SK-N-SH (cell line): ENCODE measurements at regions not wholly inside any gene's neighbourhood (a gene's known extent, or its start where the extent isn't known, plus 50 kb on each side); places are given as distances from the start of the nearest gene placed in this dataset.

Experiments used
- CTCF ChIA-PET: fragments of 300-600, 350-600 bp; formaldehyde crosslinking; extraction: SDS; loops from one replicate; lab custom pipeline; 2021; lab: Yijun Ruan, JAX
- POLR2A ChIA-PET: fragments of 350-600 bp; sonication (Branson Sonifier 250); formaldehyde crosslinking; extraction: SDS; loops from one replicate; lab custom pipeline; 2020; ENCODE audit warnings: antibody characterized with exemption, inconsistent platforms; lab: Yijun Ruan, JAX
- DNase-seq: peaks from one replicate; pipeline ENCODE4 v3.0.0; 2012
- H2AFZ ChIP-seq: fragments of 200-600 bp; sonication (generic); 2 replicates; pipeline ENCODE4 v1.8.1; 2016; ENCODE audit warnings: antibody characterized with exemption, mild to moderate bottlenecking, low read depth
- H3F3A ChIP-seq: fragments of 200-600 bp; sonication (generic); replicated peaks from 2 replicates; pipeline ENCODE3; 2016; ENCODE audit warnings: antibody characterized with exemption, mild to moderate bottlenecking; ENCODE audit not compliant: insufficient read depth
- H3K27ac ChIP-seq, 2 experiments: fragments of 200-500 bp in 1 of 2; fragments of 200-600 bp in 1 of 2; sonication (Bioruptor generic) in 1 of 2; sonication (generic), shearing (Covaris generic) in 1 of 2; 2 replicates each; pipeline versions ENCODE4 v1.5.1 to v1.6.1; 2014 to 2016; ENCODE audit warnings: low read depth in 2 of 2, inconsistent platforms in 1 of 2, low read length in 1 of 2, mild to moderate bottlenecking in 1 of 2, mixed read lengths in 1 of 2
- H3K27me3 ChIP-seq: fragments of 200-600 bp; sonication (generic), shearing (Covaris generic); 2 replicates; pipeline ENCODE4 v1.6.1; 2016; ENCODE audit warnings: mixed run types; ENCODE audit not compliant: insufficient read depth
- H3K36me3 ChIP-seq, 2 experiments: fragments of 200-500 bp in 1 of 2; fragments of 200-600 bp in 1 of 2; sonication (Bioruptor generic) in 1 of 2; sonication (generic) in 1 of 2; replicated peaks in 1 of 2; 2 replicates each; pipeline versions ENCODE3 to v1.5.1; 2014 to 2016; ENCODE audit warnings: low read length in 1 of 2, mild to moderate bottlenecking in 1 of 2; ENCODE audit not compliant: insufficient read depth in 2 of 2, control insufficient read depth in 1 of 2
- H3K4me1 ChIP-seq, 2 experiments: fragments of 200-500 bp in 1 of 2; fragments of 200-600 bp in 1 of 2; sonication (Bioruptor generic) in 1 of 2; sonication (generic), shearing (Covaris generic) in 1 of 2; 2 replicates each; pipeline versions ENCODE4 v1.5.1 to v1.6.1; 2014 to 2016; ENCODE audit warnings: low read depth in 1 of 2, low read length in 1 of 2, mixed run types in 1 of 2; ENCODE audit not compliant: insufficient read depth in 2 of 2, control insufficient read depth in 1 of 2
- H3K4me2 ChIP-seq: fragments of 200-600 bp; sonication (generic), shearing (Covaris generic); 2 replicates; pipeline ENCODE4 v1.6.1; 2017; ENCODE audit warnings: mixed run types
- H3K4me3 ChIP-seq, 2 experiments: fragments of 200-500 bp in 1 of 2; fragments of 200-600 bp in 1 of 2; sonication (Bioruptor generic) in 1 of 2; sonication (generic), shearing (Covaris generic) in 1 of 2; 2 replicates each; pipeline versions ENCODE4 v1.5.1 to v1.8.1; 2014 to 2016; ENCODE audit warnings: low read depth in 2 of 2, inconsistent platforms in 1 of 2, low read length in 1 of 2, mild to moderate bottlenecking in 1 of 2, mixed read lengths in 1 of 2, moderate library complexity in 1 of 2
- H3K79me2 ChIP-seq: fragments of 200-600 bp; sonication (generic); 2 replicates; pipeline ENCODE4 v1.8.1; 2017; ENCODE audit warnings: mild to moderate bottlenecking; ENCODE audit not compliant: insufficient read depth
- H3K9ac ChIP-seq: fragments of 200-600 bp; sonication (generic); 2 replicates; pipeline ENCODE4 v1.6.1; 2017; ENCODE audit warnings: mixed run types
- H3K9me2 ChIP-seq: fragments of 200-600 bp; sonication (generic); 2 replicates; pipeline ENCODE4 v1.6.1; 2017; ENCODE audit warnings: mixed run types
- H3K9me3 ChIP-seq: fragments of 200-600 bp; sonication (generic); 2 replicates; pipeline ENCODE4 v1.6.1; 2017; ENCODE audit warnings: mixed run types, mild to moderate bottlenecking, moderate library complexity
- H4K20me1 ChIP-seq: fragments of 200-600 bp; sonication (generic); 2 replicates; pipeline ENCODE4 v1.6.1; 2017; ENCODE audit warnings: mild to moderate bottlenecking, mixed run types; ENCODE audit not compliant: insufficient read depth
- CHD2 ChIP-seq: fragments of 150-350 bp; IDR thresholded peaks from 2 replicates; pipeline ENCODE4 v1.6.1; 2018; ENCODE audit warnings: low read length; ENCODE audit not compliant: partially characterized antibody
- FOXM1 ChIP-seq: IDR thresholded peaks from 2 replicates; pipeline ENCODE4 v1.4.0; 2012; ENCODE audit warnings: low read depth, mild to moderate bottlenecking
- MEF2A ChIP-seq: IDR thresholded peaks from 2 replicates; pipeline ENCODE4 v1.4.0; 2012; ENCODE audit warnings: low read depth, borderline replicate concordance
- MXI1 ChIP-seq: IDR thresholded peaks from 2 replicates; pipeline ENCODE4 v1.6.1; 2012; ENCODE audit warnings: mild to moderate bottlenecking, low read depth, low read length, improper control_type of control experiment
- POLR2AphosphoS5 ChIP-seq: IDR thresholded peaks from 2 replicates; pipeline ENCODE4 v1.6.1; 2012; ENCODE audit warnings: low read depth, low read length
- RXRA ChIP-seq: IDR thresholded peaks from 2 replicates; pipeline ENCODE4 v1.4.0; 2012; ENCODE audit warnings: low read depth, mild to moderate bottlenecking, borderline replicate concordance
- WGBS: methylation state at CpG from one replicate; pipeline ENCODE4 v1.1.6; 2017; ENCODE audit warnings: low lambda C conversion rate; 5-methylcytosine and 5-hydroxymethylcytosine counted together
- TF ChIP-seq, protein P1 (sequence below): IDR thresholded peaks from 2 replicates; pipeline ENCODE4 v1.6.1; 2012; ENCODE audit warnings: mild to moderate bottlenecking, low read depth, low read length, moderate library complexity
- TF ChIP-seq, protein P2 (sequence below): fragments of 200-600 bp; sonication (generic); IDR thresholded peaks from 2 replicates; pipeline ENCODE4 v1.6.1; 2017; ENCODE audit warnings: antibody characterized with exemption, mild to moderate bottlenecking, moderate library complexity
- TF ChIP-seq, protein P3 (sequence below): fragments of 150-350 bp; IDR thresholded peaks from 2 replicates; pipeline ENCODE4 v1.6.1; 2017; ENCODE audit warnings: antibody characterized with exemption, low read length, low read depth, borderline replicate concordance
- TF ChIP-seq, protein P4 (sequence below): IDR thresholded peaks from 2 replicates; pipeline ENCODE4 v1.4.0; 2012; ENCODE audit warnings: low read depth, borderline replicate concordance

DNA sequence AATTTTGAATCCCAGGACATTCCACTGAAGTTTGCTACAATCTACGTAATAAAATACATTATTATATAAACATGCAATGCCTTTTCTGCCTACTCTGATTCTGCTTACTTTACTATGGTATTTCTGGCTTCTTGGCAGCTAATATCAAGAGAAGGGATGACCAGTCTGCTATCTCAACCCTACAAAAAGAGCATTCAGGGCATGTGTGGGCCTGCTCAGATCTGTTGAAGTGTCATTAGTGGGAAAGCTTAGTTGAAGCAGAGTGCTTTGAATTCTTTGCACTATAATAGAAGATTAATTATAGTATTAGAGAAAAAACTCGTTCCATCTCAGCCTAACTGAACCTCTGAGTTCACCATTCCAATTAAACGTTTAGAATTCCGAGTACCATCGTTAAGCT, 339.5 kb upstream of the ISL1 start:
- no peak overlapping the region for H3K4me3 ChIP-seq
- 37% methylated on average over 5 of the region's 5 CpGs for WGBS
- no peak overlapping the region for H3K27ac ChIP-seq
- no peaks in the 10 kb centered on the region for H3K9me3 ChIP-seq
- H3K9ac ChIP-seq, result no peak overlapping the region
- H3K36me3 ChIP-seq, result no peaks in the 10 kb centered on the region
- POLR2A ChIA-PET, result no interaction called here
- no peaks in the 10 kb centered on the region; a peak in 1 of 4 replicates for H3K4me1 ChIP-seq
- no peaks in the 10 kb centered on the region for H3K27me3 ChIP-seq
- H3K9me2 ChIP-seq, result 0 out of 2 replicates have a peak, but pooled peaks cover 3% of the 10 kb centered on the region
- CTCF ChIA-PET, result no interaction called here
- H2AFZ ChIP-seq, result no peak overlapping the region
- H3K4me2 ChIP-seq, result no peak overlapping the region
- H3K79me2 ChIP-seq, result no peaks in the 10 kb centered on the region
- no peaks in the 10 kb centered on the region for H3F3A ChIP-seq
- no peak for DNase-seq
- no peaks in the 10 kb centered on the region for H4K20me1 ChIP-seq
- no peak for TF ChIP-seq RXRA

DNA sequence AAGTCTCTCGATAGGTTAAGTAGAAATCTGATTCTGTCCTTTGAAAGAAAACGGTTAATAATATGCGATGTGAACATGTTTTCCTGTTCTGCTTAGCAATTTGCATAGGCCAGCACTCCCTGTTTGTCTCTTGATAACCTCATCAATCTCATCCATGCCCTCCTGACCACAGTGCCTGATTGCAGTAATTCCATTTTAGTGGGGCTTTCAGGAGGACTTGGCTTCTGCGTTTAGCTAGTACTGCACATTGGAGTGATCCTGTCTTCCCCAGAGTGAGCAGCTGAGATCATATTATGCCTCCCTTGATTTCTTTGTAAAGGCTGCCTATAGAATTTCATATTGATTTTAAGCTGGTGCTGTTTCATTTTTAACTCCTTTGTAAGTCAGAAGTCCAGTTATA, 335.9 kb upstream of the ISL1 start:
- Histone ChIP-seq H3K4me3 (no peak overlapping the region), H3K27ac (no peak overlapping the region), H3K9ac (no peak overlapping the region)
- TF ChIP-seq, protein P1, sequence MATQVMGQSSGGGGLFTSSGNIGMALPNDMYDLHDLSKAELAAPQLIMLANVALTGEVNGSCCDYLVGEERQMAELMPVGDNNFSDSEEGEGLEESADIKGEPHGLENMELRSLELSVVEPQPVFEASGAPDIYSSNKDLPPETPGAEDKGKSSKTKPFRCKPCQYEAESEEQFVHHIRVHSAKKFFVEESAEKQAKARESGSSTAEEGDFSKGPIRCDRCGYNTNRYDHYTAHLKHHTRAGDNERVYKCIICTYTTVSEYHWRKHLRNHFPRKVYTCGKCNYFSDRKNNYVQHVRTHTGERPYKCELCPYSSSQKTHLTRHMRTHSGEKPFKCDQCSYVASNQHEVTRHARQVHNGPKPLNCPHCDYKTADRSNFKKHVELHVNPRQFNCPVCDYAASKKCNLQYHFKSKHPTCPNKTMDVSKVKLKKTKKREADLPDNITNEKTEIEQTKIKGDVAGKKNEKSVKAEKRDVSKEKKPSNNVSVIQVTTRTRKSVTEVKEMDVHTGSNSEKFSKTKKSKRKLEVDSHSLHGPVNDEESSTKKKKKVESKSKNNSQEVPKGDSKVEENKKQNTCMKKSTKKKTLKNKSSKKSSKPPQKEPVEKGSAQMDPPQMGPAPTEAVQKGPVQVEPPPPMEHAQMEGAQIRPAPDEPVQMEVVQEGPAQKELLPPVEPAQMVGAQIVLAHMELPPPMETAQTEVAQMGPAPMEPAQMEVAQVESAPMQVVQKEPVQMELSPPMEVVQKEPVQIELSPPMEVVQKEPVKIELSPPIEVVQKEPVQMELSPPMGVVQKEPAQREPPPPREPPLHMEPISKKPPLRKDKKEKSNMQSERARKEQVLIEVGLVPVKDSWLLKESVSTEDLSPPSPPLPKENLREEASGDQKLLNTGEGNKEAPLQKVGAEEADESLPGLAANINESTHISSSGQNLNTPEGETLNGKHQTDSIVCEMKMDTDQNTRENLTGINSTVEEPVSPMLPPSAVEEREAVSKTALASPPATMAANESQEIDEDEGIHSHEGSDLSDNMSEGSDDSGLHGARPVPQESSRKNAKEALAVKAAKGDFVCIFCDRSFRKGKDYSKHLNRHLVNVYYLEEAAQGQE, result no peak
- TF ChIP-seq, protein P2, sequence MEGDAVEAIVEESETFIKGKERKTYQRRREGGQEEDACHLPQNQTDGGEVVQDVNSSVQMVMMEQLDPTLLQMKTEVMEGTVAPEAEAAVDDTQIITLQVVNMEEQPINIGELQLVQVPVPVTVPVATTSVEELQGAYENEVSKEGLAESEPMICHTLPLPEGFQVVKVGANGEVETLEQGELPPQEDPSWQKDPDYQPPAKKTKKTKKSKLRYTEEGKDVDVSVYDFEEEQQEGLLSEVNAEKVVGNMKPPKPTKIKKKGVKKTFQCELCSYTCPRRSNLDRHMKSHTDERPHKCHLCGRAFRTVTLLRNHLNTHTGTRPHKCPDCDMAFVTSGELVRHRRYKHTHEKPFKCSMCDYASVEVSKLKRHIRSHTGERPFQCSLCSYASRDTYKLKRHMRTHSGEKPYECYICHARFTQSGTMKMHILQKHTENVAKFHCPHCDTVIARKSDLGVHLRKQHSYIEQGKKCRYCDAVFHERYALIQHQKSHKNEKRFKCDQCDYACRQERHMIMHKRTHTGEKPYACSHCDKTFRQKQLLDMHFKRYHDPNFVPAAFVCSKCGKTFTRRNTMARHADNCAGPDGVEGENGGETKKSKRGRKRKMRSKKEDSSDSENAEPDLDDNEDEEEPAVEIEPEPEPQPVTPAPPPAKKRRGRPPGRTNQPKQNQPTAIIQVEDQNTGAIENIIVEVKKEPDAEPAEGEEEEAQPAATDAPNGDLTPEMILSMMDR, result no peak
- TF ChIP-seq FOXM1 (no peak), MEF2A (no peak), MXI1 (no peak), POLR2AphosphoS5 (no peak), CHD2 (no peak)
- TF ChIP-seq, protein P3, sequence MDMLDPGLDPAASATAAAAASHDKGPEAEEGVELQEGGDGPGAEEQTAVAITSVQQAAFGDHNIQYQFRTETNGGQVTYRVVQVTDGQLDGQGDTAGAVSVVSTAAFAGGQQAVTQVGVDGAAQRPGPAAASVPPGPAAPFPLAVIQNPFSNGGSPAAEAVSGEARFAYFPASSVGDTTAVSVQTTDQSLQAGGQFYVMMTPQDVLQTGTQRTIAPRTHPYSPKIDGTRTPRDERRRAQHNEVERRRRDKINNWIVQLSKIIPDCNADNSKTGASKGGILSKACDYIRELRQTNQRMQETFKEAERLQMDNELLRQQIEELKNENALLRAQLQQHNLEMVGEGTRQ, result no peak
- TF ChIP-seq, protein P4, sequence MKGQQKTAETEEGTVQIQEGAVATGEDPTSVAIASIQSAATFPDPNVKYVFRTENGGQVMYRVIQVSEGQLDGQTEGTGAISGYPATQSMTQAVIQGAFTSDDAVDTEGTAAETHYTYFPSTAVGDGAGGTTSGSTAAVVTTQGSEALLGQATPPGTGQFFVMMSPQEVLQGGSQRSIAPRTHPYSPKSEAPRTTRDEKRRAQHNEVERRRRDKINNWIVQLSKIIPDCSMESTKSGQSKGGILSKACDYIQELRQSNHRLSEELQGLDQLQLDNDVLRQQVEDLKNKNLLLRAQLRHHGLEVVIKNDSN, result no peak
- TF ChIP-seq, all 33 proteins: peak for 0
- no peaks in the 10 kb centered on the region; a peak in 1 of 4 replicates for H3K4me1 ChIP-seq
- no peaks in the 10 kb centered on the region for H3K36me3 ChIP-seq
- no peaks in the 10 kb centered on the region for H4K20me1 ChIP-seq
- H2AFZ ChIP-seq, result no peak overlapping the region
- H3K9me2 ChIP-seq, result 0 out of 2 replicates have a peak, but pooled peaks cover 3% of the 10 kb centered on the region
- H3F3A ChIP-seq, result no peaks in the 10 kb centered on the region
- H3K79me2 ChIP-seq, result no peaks in the 10 kb centered on the region
- 73% methylated on average over 4 of the region's 4 CpGs for WGBS
- ChIA-PET POLR2A (no interaction called here), CTCF (interaction anchor here (0.6 kb wide), 1 partner anchor 37 kb away, joined by 3 read pairs; no protein-coding TSS in a partner anchor)
- H3K9me3 ChIP-seq, result no peaks in the 10 kb centered on the region
- no peaks in the 10 kb centered on the region for H3K27me3 ChIP-seq
- no peak overlapping the region for H3K4me2 ChIP-seq
- DNase-seq, result no peak
